RWPE1 (cell line): ENCODE measurements at regions not wholly inside any gene's neighbourhood (a gene's known extent, or its start where the extent isn't known, plus 50 kb on each side); places are given as distances from the start of the nearest gene placed in this dataset.

Experiments
- CTCF ChIA-PET: fragments of 350-600 bp; sonication (Branson Sonifier 250); formaldehyde crosslinking; extraction: SDS; loops from one replicate; lab custom pipeline; 2021; lab: Yijun Ruan, JAX
- POLR2A ChIA-PET: fragments of 400-600 bp; formaldehyde crosslinking; extraction: SDS; loops from one replicate; lab custom pipeline; 2020; ENCODE audit warnings: antibody characterized with exemption; ENCODE audit not compliant: low non-redundant PET; lab: Yijun Ruan, JAX
- DNase-seq: peaks from one replicate; pipeline ENCODE4 v3.0.0; 2012; ENCODE audit warnings: low spot score
- H3K27ac ChIP-seq: fragments of 450-650 bp; 2 replicates; pipeline ENCODE4 v1.5.1; 2017
- TF ChIP-seq, protein P1 (sequence below): fragments of 450-650 bp; conservative IDR thresholded peaks from 2 replicates; pipeline ENCODE4 v1.5.1; 2017; ENCODE audit warnings: low read depth, mild to moderate bottlenecking

DNA sequence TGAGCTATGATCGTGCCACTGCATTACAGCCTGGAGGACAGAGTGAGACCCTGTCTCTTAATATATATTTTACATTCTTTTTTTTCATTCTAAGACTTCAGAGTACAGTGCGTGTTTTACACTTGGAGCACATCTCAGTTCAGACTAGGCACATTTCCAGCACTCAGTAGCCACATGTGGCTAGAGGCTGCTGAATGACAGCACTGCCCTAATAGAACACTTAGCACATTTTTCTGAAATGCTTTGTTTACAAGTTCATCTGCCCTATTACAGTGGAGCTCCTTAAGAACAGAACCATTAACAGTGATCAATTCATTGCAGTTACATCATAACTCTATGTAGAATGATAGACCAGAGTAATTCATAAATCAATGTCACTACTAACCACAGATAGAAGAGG lies 138.1 kb downstream of the SUCLG1 start:
- TF ChIP-seq, protein P1, sequence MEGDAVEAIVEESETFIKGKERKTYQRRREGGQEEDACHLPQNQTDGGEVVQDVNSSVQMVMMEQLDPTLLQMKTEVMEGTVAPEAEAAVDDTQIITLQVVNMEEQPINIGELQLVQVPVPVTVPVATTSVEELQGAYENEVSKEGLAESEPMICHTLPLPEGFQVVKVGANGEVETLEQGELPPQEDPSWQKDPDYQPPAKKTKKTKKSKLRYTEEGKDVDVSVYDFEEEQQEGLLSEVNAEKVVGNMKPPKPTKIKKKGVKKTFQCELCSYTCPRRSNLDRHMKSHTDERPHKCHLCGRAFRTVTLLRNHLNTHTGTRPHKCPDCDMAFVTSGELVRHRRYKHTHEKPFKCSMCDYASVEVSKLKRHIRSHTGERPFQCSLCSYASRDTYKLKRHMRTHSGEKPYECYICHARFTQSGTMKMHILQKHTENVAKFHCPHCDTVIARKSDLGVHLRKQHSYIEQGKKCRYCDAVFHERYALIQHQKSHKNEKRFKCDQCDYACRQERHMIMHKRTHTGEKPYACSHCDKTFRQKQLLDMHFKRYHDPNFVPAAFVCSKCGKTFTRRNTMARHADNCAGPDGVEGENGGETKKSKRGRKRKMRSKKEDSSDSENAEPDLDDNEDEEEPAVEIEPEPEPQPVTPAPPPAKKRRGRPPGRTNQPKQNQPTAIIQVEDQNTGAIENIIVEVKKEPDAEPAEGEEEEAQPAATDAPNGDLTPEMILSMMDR: no peak
- CTCF ChIA-PET: no interaction called here
- no peak overlapping the region for H3K27ac ChIP-seq
- DNase-seq: no peak
- POLR2A ChIA-PET: no interaction called here

DNA sequence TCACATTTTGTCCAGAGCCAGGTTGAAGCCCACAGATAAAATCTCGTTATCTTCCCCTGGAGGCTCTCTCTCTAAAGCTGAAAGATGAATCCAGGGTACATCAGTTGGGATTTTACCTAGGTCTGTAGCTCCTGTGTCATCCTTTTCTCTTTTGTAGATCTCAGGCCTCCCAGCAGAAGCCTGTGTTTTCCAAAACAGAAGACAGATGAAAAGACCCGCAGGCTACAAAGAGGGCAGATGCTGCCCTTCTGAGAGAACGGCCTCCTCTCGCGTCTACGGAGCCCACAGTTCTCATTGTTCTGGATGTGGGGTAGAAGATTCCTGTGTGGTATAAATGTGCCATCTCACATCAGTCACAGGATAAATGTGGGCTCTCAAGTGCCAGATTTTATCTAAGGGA lies 139.5 kb downstream of the SUCLG1 start:
- no peak for DNase-seq
- no peak overlapping the region for H3K27ac ChIP-seq
- TF ChIP-seq, protein P1: no peak
- CTCF ChIA-PET: interaction anchor here (0.6 kb wide), 1 partner anchor 622 kb away, joined by 4 read pairs; no protein-coding TSS in a partner anchor
- POLR2A ChIA-PET: no interaction called here

DNA sequence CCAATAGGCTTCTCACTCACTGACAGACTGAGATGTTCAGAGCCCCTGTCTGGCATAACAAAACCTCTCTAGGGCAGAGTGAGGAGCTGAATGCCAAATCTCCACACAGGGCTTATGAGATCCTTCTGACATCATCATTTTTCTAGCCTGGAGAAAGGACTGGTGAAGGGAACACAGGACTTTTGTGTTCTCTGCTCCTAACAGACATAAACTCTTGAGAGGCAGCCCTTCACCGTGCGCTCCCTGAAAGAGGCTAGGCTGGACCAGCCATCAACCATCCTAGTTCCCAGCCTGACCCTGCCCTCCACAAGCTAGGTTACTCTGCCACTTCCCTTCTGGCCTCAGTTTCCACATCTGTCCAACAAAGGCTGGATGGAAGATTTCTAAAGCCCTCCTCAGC lies 141.9 kb downstream of the SUCLG1 start:
- no peak overlapping the region for H3K27ac ChIP-seq
- TF ChIP-seq, protein P1: no peak
- ChIA-PET POLR2A (no interaction called here), CTCF (no interaction called here)
- no peak for DNase-seq

DNA sequence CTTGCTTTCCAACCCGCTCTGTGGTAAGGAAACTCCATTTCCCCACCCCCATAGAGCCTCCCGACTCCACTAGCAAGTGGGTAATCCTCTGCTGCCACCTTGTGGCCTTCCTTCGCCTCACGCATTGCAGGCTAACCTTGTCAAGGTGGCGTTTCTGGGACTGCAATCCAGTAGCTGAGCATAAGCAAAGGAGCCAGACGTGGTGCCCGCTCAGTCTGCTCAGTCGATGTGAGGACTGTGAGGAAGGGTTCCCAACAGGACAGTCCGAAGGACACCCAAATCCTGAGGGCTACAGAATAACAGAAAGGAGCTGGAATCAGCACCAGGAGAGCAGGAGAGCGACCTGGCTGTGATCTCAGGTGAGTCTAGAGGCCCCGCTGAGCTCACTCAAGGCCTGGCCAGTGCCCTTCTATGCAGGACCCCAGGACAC lies 144.2 kb downstream of the SUCLG1 start:
- H3K27ac ChIP-seq: no peak overlapping the region
- DNase-seq: peak; percentile 72
- TF ChIP-seq, protein P1: peak; percentile 90
- ChIA-PET POLR2A (no interaction called here), CTCF (interaction anchor here (0.6 to 1.4 kb wide), 21 partner anchors 10 to 1964 kb away, joined by 3 to 23 read pairs (median 3); no protein-coding TSS in a partner anchor)

DNA sequence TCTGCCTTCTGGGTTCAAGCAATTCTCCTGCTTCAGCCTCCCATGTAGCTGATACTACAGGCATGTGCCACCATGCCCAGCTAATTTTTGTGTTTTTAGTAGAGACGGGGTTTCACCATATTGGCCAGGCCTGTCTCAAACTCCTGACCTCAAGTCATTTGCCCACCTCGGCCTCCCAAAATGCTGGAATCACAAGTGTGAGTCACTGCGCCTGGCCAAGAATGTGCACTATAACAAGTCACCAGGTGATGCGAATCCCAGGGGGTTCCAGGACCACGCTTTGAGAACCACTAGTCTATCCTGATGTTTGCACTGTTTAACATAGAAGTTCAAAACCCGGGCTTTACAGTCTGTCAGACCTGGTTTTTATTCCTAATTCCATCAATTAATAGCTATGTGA lies 144.8 kb downstream of the SUCLG1 start:
- ChIA-PET CTCF (interaction anchor here (0.6 to 1.4 kb wide), 7 partner anchors 10 to 532 kb away, joined by 3 to 23 read pairs (median 3); no protein-coding TSS in a partner anchor), POLR2A (no interaction called here)
- DNase-seq: no peak
- no peak overlapping the region for H3K27ac ChIP-seq
- TF ChIP-seq, protein P1: no peak

DNA sequence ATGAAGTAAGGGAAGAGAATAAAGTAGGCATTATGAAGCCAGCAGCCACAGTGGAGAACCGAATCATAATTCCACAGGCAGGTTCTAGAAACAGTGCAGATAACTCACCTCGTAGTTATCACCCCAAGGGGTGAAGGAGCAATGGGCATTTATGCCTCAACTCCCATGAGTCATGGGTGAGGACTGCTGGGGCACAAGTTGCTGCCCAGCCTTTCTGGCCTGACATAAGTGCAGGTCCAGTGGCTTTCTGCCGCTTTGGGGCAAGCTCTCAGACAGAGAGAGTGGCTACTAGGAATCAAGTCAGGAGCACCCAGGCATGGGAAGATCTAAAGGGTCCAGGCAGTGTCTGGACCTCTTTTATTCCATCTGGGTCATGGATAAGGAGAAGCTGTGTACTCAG lies 149.8 kb downstream of the SUCLG1 start:
- no peak overlapping the region for H3K27ac ChIP-seq
- TF ChIP-seq, protein P1: no peak
- CTCF ChIA-PET: no interaction called here
- POLR2A ChIA-PET: no interaction called here
- no peak for DNase-seq
